HepG2 (cell line): ENCODE measurements at regions not wholly inside any gene's neighbourhood (a gene's known extent, or its start where the extent isn't known, plus 50 kb on each side); places are given as distances from the start of the nearest gene placed in this dataset.

Experiments used
- ATAC-seq: fragments of 200-7000 bp; cut with Tn5 transposase; 3 replicates; pipeline ENCODE4 v1.9.1; 2020; ENCODE audit warnings: mild to moderate bottlenecking, moderate library complexity
- BruUV-seq: library from RNA; stranded (reverse); fragments of 400-500 nt; replicated peaks from 2 replicates; lab custom pipeline; 2021; lab: Mats Ljungman, UMichigan
- CTCF ChIA-PET: fragments of 300-600 bp; formaldehyde crosslinking; extraction: SDS; loops from one replicate; lab custom pipeline; 2021; ENCODE audit warnings: low total read pairs, inconsistent platforms, low intra/inter-chr PET ratio; lab: Yijun Ruan, JAX
- POLR2A ChIA-PET: fragments of 350-600 bp; sonication (Branson Sonifier 250); formaldehyde crosslinking; loops from one replicate; lab custom pipeline; 2020; ENCODE audit warnings: antibody characterized with exemption, inconsistent platforms; lab: Yijun Ruan, JAX
- DNase-seq: peaks from one replicate; pipeline ENCODE4 v3.0.0-alpha.2; 2015; ENCODE audit warnings: low spot score
- FAIRE-seq: peaks from 3 replicates; lab custom pipeline; 2011; peaks lifted over from hg19 to GRCh38; lab: Jason Lieb, UNC
- H2AFZ ChIP-seq: one replicate; pipeline ENCODE4 v1.6.1; 2011; ENCODE audit warnings: low read length, inconsistent platforms
- H3K27ac ChIP-seq: fragments of 300-600 bp; 3 replicates; pipeline ENCODE4 v1.8.0; 2011; ENCODE audit warnings: mixed run types, mild to moderate bottlenecking, mixed read lengths, low read length, inconsistent platforms; ENCODE audit not compliant: insufficient read depth; ENCODE audit errors: extremely low read length
- H3K27me3 ChIP-seq, 2 experiments: fragments of 200-600 bp in 1 of 2; 2 replicates in 1 of 2; 3 replicates in 1 of 2; pipeline versions ENCODE4 v1.6.0 to v1.8.0; 2011; ENCODE audit warnings: low read length in 2 of 2, mild to moderate bottlenecking in 2 of 2, moderate library complexity in 2 of 2, inconsistent platforms in 1 of 2; ENCODE audit not compliant: insufficient read depth in 2 of 2, control insufficient read depth in 1 of 2
- H3K36me3 ChIP-seq, 2 experiments: fragments of 200-600 bp in 1 of 2; replicated peaks in 1 of 2; 2 replicates in 1 of 2; 3 replicates in 1 of 2; pipeline versions ENCODE4 v1.5.1 to v1.8.0; 2011; ENCODE audit warnings: low read length in 2 of 2, inconsistent platforms in 1 of 2; ENCODE audit not compliant: insufficient read depth in 2 of 2, control insufficient read depth in 1 of 2
- H3K4me1 ChIP-seq: 2 replicates; pipeline ENCODE4 v1.5.1; 2012; ENCODE audit warnings: low read length, inconsistent platforms; ENCODE audit not compliant: insufficient read depth
- H3K4me2 ChIP-seq: 2 replicates; pipeline ENCODE4 v1.6.0; 2011; ENCODE audit warnings: low read depth, low read length, inconsistent platforms
- H3K4me3 ChIP-seq, 3 experiments: fragments of 200-600 bp in 1 of 3; sonication (generic), shearing (Covaris generic) in 1 of 3; replicated peaks in 1 of 3; 2 replicates each; pipeline ENCODE4 v1.5.1; 2011 to 2016; ENCODE audit warnings: low read length in 3 of 3, inconsistent platforms in 2 of 3, low read depth in 2 of 3, mild to moderate bottlenecking in 2 of 3, control low read depth in 1 of 3, mixed read lengths in 1 of 3; ENCODE audit not compliant: insufficient read depth in 1 of 3
- H3K79me2 ChIP-seq: one replicate; pipeline ENCODE4 v1.6.1; 2011; ENCODE audit warnings: low read length, inconsistent platforms; ENCODE audit not compliant: insufficient read depth
- H3K9ac ChIP-seq: 2 replicates; pipeline ENCODE4 v1.6.0; 2011; ENCODE audit warnings: mild to moderate bottlenecking, low read depth, low read length, inconsistent platforms; ENCODE audit not compliant: insufficient read depth
- H3K9me3 ChIP-seq: 2 replicates; pipeline ENCODE4 v1.5.1; 2012; ENCODE audit warnings: mild to moderate bottlenecking, low read length
- H4K20me1 ChIP-seq: 2 replicates; pipeline ENCODE4 v1.6.0; 2011; ENCODE audit warnings: inconsistent platforms, mild to moderate bottlenecking, low read length, moderate library complexity; ENCODE audit not compliant: insufficient read depth
- KDM2A ChIP-seq: sonication (generic); formaldehyde crosslinking; IDR thresholded peaks from 2 replicates; pipeline ENCODE4 v1.4.0; 2020; ENCODE audit warnings: low read depth, missing genetic modification reagents, borderline replicate concordance
- MIER2 ChIP-seq: IDR thresholded peaks from 2 replicates; pipeline ENCODE4 v1.6.1; 2016; ENCODE audit warnings: missing biosample characterization, missing genetic modification reagents
- MXI1 ChIP-seq: IDR thresholded peaks from 3 replicates; pipeline ENCODE4 v1.6.1; 2012; ENCODE audit warnings: low read depth, low read length, inconsistent platforms, borderline replicate concordance
- PAF1 ChIP-seq: IDR thresholded peaks from 2 replicates; pipeline ENCODE4 v1.6.1; 2016; ENCODE audit warnings: missing genetic modification reagents, missing compliant biosample characterization
- SMAD1 ChIP-seq: sonication (generic); formaldehyde crosslinking; IDR thresholded peaks from 2 replicates; pipeline ENCODE4 v1.4.0; 2020; ENCODE audit warnings: missing genetic modification reagents, low read depth, mild to moderate bottlenecking, borderline replicate concordance
- SPEN ChIP-seq: sonication (generic); formaldehyde crosslinking; IDR thresholded peaks from 2 replicates; pipeline ENCODE4 v1.5.1; 2020; ENCODE audit warnings: low read depth, mild to moderate bottlenecking, missing genetic modification reagents
- ZNF136 ChIP-seq: sonication (generic); formaldehyde crosslinking; IDR thresholded peaks from 2 replicates; pipeline ENCODE4 v1.8.1; 2022; ENCODE audit warnings: low read depth, mild to moderate bottlenecking, moderate library complexity, missing genetic modification reagents
- ZNF614 ChIP-seq: IDR thresholded peaks from 2 replicates; pipeline ENCODE4 v1.6.1; 2018; ENCODE audit warnings: missing biosample characterization, missing genetic modification reagents, inconsistent platforms, borderline replicate concordance
- ZNF841 ChIP-seq: sonication (generic); formaldehyde crosslinking; IDR thresholded peaks from 2 replicates; pipeline ENCODE4 v1.8.1; 2023; ENCODE audit warnings: missing genetic modification reagents, borderline replicate concordance
- WGBS: methylation state at CpG from one replicate; pipeline ENCODE4 v1.1.6; 2017; ENCODE audit warnings: low lambda C conversion rate; 5-methylcytosine and 5-hydroxymethylcytosine counted together
- in situ Hi-C: cut with HindIII; loops from 2 replicates; pipeline ENCODE4 v1.10.0; 2017; ENCODE audit warnings: low pct_unique_long_range_greater_than_20kb; ENCODE audit not compliant: extremely low pct_ligation_motif_present
- intact Hi-C: fragments of 100-400 bp; cut with micrococcal nuclease; formaldehyde crosslinking; loops from one replicate; pipeline ENCODE4 v1.10.0; 2022; ENCODE audit not compliant: unreplicated experiment
- TF ChIP-seq, protein P1 (sequence below), 2 experiments: fragments of 450-650 bp in 1 of 2; sonication (generic) in 1 of 2; formaldehyde crosslinking in 1 of 2; IDR thresholded peaks; 2 replicates each; pipeline versions ENCODE4 v1.6.1 to v1.8.0; 2016 to 2022; ENCODE audit warnings: antibody characterized with exemption in 1 of 2, mild to moderate bottlenecking in 1 of 2, missing genetic modification reagents in 1 of 2
- TF ChIP-seq, protein P2 (sequence below): sonication (generic); formaldehyde crosslinking; conservative IDR thresholded peaks from 2 replicates; pipeline ENCODE4 v1.4.0; 2020; ENCODE audit warnings: missing genetic modification reagents

DNA sequence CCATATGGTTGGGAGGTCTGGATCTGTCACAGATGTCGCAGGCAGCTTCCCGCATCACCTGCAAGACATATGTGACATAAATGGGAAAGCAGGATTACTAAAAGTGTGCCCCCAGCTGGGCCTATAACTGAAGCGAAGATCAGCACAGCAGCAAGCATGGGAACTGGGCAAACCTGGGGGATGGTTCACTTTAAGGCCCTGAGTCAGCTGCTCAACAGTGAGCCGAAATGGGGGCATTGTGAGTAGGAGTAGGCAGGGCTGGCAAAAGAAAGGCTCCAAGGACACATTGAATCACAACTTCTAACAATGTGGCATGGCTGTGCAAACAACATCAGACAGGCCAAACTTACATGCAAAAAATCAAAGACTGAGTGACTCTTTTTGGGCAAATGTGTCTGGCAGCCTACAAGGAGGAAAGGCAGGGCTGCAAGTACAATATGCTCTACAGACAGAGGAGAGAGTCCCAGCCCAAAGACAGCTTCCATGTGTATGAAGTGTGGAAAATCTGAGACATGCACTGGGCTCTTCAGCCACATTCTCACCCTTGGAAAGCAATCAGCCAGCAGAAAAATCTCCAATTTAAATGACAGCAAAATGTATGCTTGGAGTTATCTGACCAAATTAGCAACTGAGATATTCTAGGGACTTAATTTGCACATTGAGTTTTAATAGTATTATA is 531.0 kb upstream of the MMS22L start (continued):
- TF ChIP-seq, protein P1, sequence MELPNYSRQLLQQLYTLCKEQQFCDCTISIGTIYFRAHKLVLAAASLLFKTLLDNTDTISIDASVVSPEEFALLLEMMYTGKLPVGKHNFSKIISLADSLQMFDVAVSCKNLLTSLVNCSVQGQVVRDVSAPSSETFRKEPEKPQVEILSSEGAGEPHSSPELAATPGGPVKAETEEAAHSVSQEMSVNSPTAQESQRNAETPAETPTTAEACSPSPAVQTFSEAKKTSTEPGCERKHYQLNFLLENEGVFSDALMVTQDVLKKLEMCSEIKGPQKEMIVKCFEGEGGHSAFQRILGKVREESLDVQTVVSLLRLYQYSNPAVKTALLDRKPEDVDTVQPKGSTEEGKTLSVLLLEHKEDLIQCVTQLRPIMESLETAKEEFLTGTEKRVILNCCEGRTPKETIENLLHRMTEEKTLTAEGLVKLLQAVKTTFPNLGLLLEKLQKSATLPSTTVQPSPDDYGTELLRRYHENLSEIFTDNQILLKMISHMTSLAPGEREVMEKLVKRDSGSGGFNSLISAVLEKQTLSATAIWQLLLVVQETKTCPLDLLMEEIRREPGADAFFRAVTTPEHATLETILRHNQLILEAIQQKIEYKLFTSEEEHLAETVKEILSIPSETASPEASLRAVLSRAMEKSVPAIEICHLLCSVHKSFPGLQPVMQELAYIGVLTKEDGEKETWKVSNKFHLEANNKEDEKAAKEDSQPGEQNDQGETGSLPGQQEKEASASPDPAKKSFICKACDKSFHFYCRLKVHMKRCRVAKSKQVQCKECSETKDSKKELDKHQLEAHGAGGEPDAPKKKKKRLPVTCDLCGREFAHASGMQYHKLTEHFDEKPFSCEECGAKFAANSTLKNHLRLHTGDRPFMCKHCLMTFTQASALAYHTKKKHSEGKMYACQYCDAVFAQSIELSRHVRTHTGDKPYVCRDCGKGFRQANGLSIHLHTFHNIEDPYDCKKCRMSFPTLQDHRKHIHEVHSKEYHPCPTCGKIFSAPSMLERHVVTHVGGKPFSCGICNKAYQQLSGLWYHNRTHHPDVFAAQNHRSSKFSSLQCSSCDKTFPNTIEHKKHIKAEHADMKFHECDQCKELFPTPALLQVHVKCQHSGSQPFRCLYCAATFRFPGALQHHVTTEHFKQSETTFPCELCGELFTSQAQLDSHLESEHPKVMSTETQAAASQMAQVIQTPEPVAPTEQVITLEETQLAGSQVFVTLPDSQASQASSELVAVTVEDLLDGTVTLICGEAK (IDR thresholded peaks at IDR 0.05): no peak
- TF ChIP-seq, protein P1 (CRISPR knock-in tag; IDR thresholded peaks at IDR 0.05): no peak
- no peak for TF ChIP-seq SPEN

DNA sequence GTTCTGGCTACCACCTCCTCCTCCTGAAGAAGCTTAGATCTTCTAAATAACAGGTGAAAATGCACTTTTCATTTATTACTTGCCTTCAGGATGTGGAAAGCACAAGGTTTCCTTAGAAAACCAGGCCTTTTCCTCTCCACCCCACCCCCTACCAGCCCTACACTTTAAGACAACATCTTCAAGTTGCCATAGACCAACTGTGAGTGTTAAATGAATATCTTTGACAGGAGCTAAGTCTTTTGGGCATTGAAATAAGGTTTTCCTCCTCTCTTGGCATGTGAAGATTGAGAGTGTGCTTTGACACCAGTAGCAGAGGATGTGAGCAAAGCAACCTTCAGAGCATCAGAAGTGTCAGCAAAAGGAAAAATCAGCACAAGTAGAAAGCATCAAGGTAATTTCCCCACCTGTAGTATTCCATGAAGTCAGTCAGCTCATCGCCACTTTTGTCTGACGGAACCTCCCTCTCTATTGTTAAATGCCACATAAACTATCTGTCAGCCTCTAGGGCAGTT is 532.3 kb upstream of the MMS22L start:
- CTCF ChIA-PET: no interaction called here
- H3K4me3 ChIP-seq: no peak overlapping the region
- no peak for FAIRE-seq
- H3K4me2 ChIP-seq: no peak overlapping the region
- POLR2A ChIA-PET: no interaction called here
- no peaks in the 10 kb centered on the region for H3K36me3 ChIP-seq
- no TSS peak for BruUV-seq
- intact Hi-C loops (no loop called here), in situ Hi-C loops (no loop called here)
- H3K27ac ChIP-seq: no peak overlapping the region
- H3K79me2 ChIP-seq: no peaks in the 10 kb centered on the region
- no peak for ATAC-seq
- H4K20me1 ChIP-seq: no peaks in the 10 kb centered on the region
- no peak overlapping the region for H3K9ac ChIP-seq
- no peaks in the 10 kb centered on the region for H3K27me3 ChIP-seq
- 20% methylated on average over 2 of the region's 2 CpGs for WGBS
- no peaks in the 10 kb centered on the region for H3K4me1 ChIP-seq
- no peak for DNase-seq
- H3K9me3 ChIP-seq: no peaks in the 10 kb centered on the region
- no peak overlapping the region for H2AFZ ChIP-seq
- TF ChIP-seq SMAD1 (CRISPR knock-in tag) (no peak), ZNF841 (CRISPR knock-in tag) (no peak), KDM2A (no peak), PAF1 (CRISPR knock-in tag) (no peak), ZNF136 (no peak), MXI1 (no peak), MIER2 (CRISPR knock-in tag) (no peak), ZNF614 (CRISPR knock-in tag) (no peak)
- TF ChIP-seq, protein P2, sequence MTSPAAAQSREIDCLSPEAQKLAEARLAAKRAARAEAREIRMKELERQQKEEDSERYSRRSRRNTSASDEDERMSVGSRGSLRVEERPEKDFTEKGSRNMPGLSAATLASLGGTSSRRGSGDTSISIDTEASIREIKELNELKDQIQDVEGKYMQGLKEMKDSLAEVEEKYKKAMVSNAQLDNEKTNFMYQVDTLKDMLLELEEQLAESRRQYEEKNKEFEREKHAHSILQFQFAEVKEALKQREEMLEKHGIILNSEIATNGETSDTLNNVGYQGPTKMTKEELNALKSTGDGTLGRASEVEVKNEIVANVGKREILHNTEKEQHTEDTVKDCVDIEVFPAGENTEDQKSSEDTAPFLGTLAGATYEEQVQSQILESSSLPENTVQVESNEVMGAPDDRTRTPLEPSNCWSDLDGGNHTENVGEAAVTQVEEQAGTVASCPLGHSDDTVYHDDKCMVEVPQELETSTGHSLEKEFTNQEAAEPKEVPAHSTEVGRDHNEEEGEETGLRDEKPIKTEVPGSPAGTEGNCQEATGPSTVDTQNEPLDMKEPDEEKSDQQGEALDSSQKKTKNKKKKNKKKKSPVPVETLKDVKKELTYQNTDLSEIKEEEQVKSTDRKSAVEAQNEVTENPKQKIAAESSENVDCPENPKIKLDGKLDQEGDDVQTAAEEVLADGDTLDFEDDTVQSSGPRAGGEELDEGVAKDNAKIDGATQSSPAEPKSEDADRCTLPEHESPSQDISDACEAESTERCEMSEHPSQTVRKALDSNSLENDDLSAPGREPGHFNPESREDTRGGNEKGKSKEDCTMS: no peak
